ENCODE measurements at regions not wholly inside any gene's neighbourhood (a gene's known extent, or its start where the extent isn't known, plus 50 kb on each side); places are given as distances from the start of the nearest gene placed in this dataset.
A peak's percentile ranks its signal among the peaks of the same experiment; 100 is the strongest.

DNA sequence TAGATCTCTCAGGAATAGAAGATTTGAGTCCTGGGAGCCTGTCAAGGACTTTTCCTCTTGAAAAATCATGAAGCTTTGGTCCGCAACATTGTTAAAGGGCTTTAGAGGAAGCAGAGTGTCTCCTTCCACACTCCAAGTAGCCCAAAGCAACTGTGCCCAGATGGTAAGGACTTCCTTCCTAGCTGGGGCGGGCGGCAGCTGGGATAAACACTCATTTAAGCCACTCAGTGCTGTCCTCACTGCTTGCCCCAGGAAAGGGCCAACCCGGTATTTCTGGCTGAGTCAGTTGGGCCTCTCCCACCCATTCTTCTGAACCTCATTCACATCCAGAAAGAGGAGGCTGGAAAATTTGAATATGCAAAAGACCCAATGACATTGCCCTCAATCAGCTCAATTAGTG, 144.3 kb downstream of the CHIC2 start:
- H3K27ac ChIP-seq, result no peak overlapping the region
- no peaks in the 10 kb centered on the region for H3K27me3 ChIP-seq (replicated peaks)
- no peaks in the 10 kb centered on the region for H3K36me3 ChIP-seq (replicated peaks)
- no peak overlapping the region for H3K4me3 ChIP-seq (ENCODE audit: low read depth, low read length)
- no peak for TF ChIP-seq CTCF (IDR thresholded peaks at IDR 0.05; ENCODE audit: low read depth, low read length, missing control alignments)
- DNase-seq, result no peak
- in situ Hi-C loops (cut with HindIII; ENCODE audit: low pct_ligation_motif_present, low sequenced_read_pairs), result loop anchor here (25.0 kb wide), 1 partner anchor 292 kb away; no protein-coding TSS in a partner anchor

DNA sequence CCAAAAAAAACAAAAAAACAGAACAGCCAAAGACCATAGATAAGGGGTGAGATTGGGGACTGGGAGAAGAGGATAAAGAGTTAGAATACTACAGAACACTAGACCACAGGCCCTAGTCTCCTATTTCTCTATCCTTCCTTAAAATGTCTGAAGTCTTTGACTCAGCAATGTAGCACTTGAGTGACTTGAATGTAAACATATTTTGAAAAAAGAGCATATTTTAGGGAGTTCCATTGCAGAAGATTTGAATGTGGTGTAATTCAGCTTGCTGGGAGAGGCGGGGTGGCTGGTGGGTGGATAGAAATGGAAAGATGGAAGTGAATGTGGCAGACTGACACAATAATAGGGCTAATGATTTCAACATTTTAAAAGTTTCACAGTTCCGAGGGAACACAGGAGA, 144.9 kb downstream of the CHIC2 start:
- H3K27ac ChIP-seq, result no peak overlapping the region
- H3K27me3 ChIP-seq (replicated peaks), result no peaks in the 10 kb centered on the region
- no peak for TF ChIP-seq CTCF (IDR thresholded peaks at IDR 0.05; ENCODE audit: low read depth, low read length, missing control alignments)
- no peaks in the 10 kb centered on the region for H3K36me3 ChIP-seq (replicated peaks)
- H3K4me3 ChIP-seq (ENCODE audit: low read depth, low read length), result no peak overlapping the region
- in situ Hi-C loops (cut with HindIII; ENCODE audit: low pct_ligation_motif_present, low sequenced_read_pairs), result loop anchor here (25.0 kb wide), 1 partner anchor 293 kb away; no protein-coding TSS in a partner anchor
- no peak for DNase-seq

- TF ChIP-seq CTCF (IDR thresholded peaks at IDR 0.05; ENCODE audit: low read depth, low read length, missing control alignments), result no peak
- in situ Hi-C loops (cut with HindIII; ENCODE audit: low pct_ligation_motif_present, low sequenced_read_pairs), result loop anchor here (25.0 kb wide), 1 partner anchor 295 kb away; no protein-coding TSS in a partner anchor
- Histone ChIP-seq H3K27ac (no peak overlapping the region), H3K4me3 (ENCODE audit: low read depth, low read length) (no peak overlapping the region), H3K36me3 (replicated peaks) (no peaks in the 10 kb centered on the region), H3K27me3 (replicated peaks) (no peaks in the 10 kb centered on the region)
- peak; percentile 27 for DNase-seq
These were observed 146.7 kb downstream of the CHIC2 start for GRCh38 chr4:53917729-53918128.

DNA sequence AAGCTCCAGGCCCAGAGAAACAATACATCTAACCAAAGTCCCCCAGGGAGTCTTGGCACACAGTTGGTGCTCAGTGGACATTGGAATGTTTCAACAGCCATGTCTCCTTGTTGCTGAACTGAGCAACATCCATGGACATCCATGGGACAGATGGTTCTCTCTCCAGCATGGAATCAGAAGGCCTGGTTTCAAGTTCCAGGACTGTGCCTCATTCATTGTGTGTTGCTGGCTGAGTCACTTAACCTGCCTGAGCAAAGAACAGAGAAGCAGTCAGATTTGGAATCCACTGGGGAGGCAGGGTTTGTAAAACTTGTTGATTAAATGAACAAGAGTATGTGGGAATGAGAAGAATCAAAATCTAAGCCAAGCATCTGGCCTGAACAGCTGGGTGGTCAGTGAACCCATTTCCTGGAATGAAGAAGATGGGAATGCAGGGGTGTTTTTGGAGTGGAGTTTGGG, 147.9 kb downstream of the CHIC2 start:
- Histone ChIP-seq H3K27ac (no peak overlapping the region), H3K27me3 (replicated peaks) (no peaks in the 10 kb centered on the region), H3K4me3 (ENCODE audit: low read depth, low read length) (no peak overlapping the region), H3K36me3 (replicated peaks) (no peaks in the 10 kb centered on the region)
- no peak for TF ChIP-seq CTCF (IDR thresholded peaks at IDR 0.05; ENCODE audit: low read depth, low read length, missing control alignments)
- in situ Hi-C loops (cut with HindIII; ENCODE audit: low pct_ligation_motif_present, low sequenced_read_pairs), result loop anchor here (25.0 kb wide), 1 partner anchor 296 kb away; no protein-coding TSS in a partner anchor
- peak; percentile 58 for DNase-seq

DNA sequence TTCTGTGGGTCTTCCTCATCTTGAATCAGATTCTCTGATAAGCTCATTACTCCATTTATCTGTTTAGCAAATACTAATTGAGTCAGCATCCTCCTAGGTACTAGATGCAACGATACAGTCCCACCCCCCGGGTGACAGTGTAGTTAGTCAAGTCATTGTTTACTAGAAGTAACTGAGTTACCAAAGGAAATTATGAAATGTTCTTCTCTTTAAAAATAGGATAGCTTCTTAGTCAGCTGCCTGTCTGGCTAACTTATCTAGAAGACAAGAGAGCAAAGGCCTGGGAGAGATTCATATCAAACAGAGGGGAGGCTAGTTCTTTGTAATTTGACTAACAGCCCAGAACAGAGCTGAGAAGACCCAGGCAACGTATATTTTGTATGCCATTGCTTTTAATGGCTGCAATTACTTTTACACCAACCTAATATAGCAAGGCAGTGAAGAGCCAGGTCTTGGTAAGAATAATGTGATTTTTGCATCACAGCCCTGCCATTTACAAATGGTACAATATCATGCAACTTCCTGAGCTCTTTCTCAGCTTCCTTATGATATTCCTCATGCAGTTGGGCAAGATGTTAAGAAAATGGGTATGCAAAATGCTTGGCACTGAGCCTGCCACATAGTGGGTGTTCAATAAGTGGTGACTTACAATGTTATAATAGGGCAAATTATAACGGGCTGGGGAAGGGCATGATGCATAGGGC, 149.9 kb downstream of the CHIC2 start:
- Histone ChIP-seq H3K27me3 (replicated peaks) (no peaks in the 10 kb centered on the region), H3K4me3 (ENCODE audit: low read depth, low read length) (no peak overlapping the region), H3K36me3 (replicated peaks) (no peaks in the 10 kb centered on the region), H3K27ac (peak overlapping the region; percentile 62)
- in situ Hi-C loops (cut with HindIII; ENCODE audit: low pct_ligation_motif_present, low sequenced_read_pairs), result loop anchor here (25.0 kb wide), 1 partner anchor 298 kb away; no protein-coding TSS in a partner anchor
- peak; percentile 93 for DNase-seq
- TF ChIP-seq CTCF (IDR thresholded peaks at IDR 0.05; ENCODE audit: low read depth, low read length, missing control alignments), result no peak

Measured in brain microvascular endothelial cell (primary cell).